ENCODE measurements at regions not wholly inside any gene's neighbourhood (a gene's known extent, or its start where the extent isn't known, plus 50 kb on each side); places are given as distances from the start of the nearest gene placed in this dataset.
A peak's percentile ranks its signal among the peaks of the same experiment; 100 is the strongest.

- H3K27ac ChIP-seq: no peak overlapping the region
- ATAC-seq: no peak
- H3K4me1 ChIP-seq: peaks cover 32% of the 10 kb centered on the region
- no peak overlapping the region for H3K4me3 ChIP-seq
- H3K36me3 ChIP-seq: no peaks in the 10 kb centered on the region
- intact Hi-C loops (cut with DNase I): no loop called here
- H3K9me3 ChIP-seq: no peaks in the 10 kb centered on the region
- TF ChIP-seq CTCF (IDR thresholded peaks at IDR 0.05): no peak
- no peaks in the 10 kb centered on the region for H3K27me3 ChIP-seq (ENCODE audit: low read depth)
- DNase-seq: no peak
Measured at GRCh38 chr15:35701402-35702046, 155.6 kb upstream of the DPH6 start.

DNA sequence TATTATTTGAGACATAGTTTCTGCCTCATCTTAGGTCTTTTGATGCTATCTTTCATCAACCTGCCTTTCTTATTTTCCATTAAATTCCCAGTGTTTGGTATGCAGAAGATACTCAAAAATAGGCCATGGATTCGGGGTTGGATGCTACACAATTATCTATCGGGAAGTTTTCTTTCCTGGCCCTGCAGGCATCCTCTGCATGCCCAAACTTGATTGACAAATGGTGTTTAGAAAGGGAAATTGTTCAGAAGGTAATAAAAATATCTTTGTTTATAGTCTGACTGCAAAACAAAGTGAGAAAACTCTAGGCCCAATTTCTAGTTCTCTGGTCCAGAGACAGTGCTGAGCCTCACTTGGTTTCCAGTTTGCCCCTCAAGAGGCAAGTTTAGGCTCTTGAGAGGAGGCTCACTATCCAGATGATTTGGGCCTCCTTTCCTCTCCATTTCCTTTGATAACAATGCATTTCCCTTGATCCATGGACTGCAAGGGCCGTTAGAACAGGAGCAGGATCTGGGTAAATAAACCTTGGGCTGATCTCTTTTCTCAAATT, 157.1 kb upstream of the DPH6 start:
- Histone ChIP-seq H3K36me3 (no peaks in the 10 kb centered on the region), H3K27me3 (ENCODE audit: low read depth) (no peaks in the 10 kb centered on the region), H3K4me3 (no peak overlapping the region), H3K4me1 (peaks cover 18% of the 10 kb centered on the region), H3K9me3 (no peaks in the 10 kb centered on the region), H3K27ac (no peak overlapping the region)
- intact Hi-C loops (cut with DNase I): no loop called here
- TF ChIP-seq CTCF (IDR thresholded peaks at IDR 0.05): no peak
- no peak for DNase-seq
- no peak for ATAC-seq

GRCh38 chr15:35705030-35705883, 159.3 kb upstream of the DPH6 start:
- H3K9me3 ChIP-seq: no peaks in the 10 kb centered on the region
- no peaks in the 10 kb centered on the region for H3K27me3 ChIP-seq (ENCODE audit: low read depth)
- H3K27ac ChIP-seq: no peak overlapping the region
- ATAC-seq: no peak
- no peak overlapping the region for H3K4me3 ChIP-seq
- no peak for TF ChIP-seq CTCF (IDR thresholded peaks at IDR 0.05)
- intact Hi-C loops (cut with DNase I): no loop called here
- H3K36me3 ChIP-seq: no peaks in the 10 kb centered on the region
- peaks cover 10% of the 10 kb centered on the region for H3K4me1 ChIP-seq
- DNase-seq: no peak

- Histone ChIP-seq H3K36me3 (no peaks in the 10 kb centered on the region), H3K4me1 (peaks cover 10% of the 10 kb centered on the region), H3K27ac (no peak overlapping the region), H3K27me3 (ENCODE audit: low read depth) (no peaks in the 10 kb centered on the region), H3K4me3 (no peak overlapping the region), H3K9me3 (no peaks in the 10 kb centered on the region)
- peak in 1 of 2 donors; percentile 61 for ATAC-seq
- TF ChIP-seq CTCF (IDR thresholded peaks at IDR 0.05): no peak
- DNase-seq: no peak
- intact Hi-C loops (cut with DNase I): no loop called here
Measured at GRCh38 chr15:35705884-35706585, 160.1 kb upstream of the DPH6 start.

- DNase-seq (no peak), ATAC-seq (no peak)
- Histone ChIP-seq H3K9me3 (no peaks in the 10 kb centered on the region), H3K36me3 (no peaks in the 10 kb centered on the region), H3K27ac (no peak overlapping the region), H3K4me1 (no peaks in the 10 kb centered on the region), H3K27me3 (ENCODE audit: low read depth) (no peaks in the 10 kb centered on the region), H3K4me3 (no peak overlapping the region)
- no peak for TF ChIP-seq CTCF (IDR thresholded peaks at IDR 0.05)
- intact Hi-C loops (cut with DNase I): no loop called here
Measured at GRCh38 chr15:35712956-35713355, 167.0 kb upstream of the DPH6 start.
